WTC11 (cell line): ENCODE measurements at regions not wholly inside any gene's neighbourhood (a gene's known extent, or its start where the extent isn't known, plus 50 kb on each side); places are given as distances from the start of the nearest gene placed in this dataset.

Source experiments
- ATAC-seq: fragments of 200-7000 bp; cut with Tn5 transposase; 2 replicates; pipeline ENCODE4 v1.10.0; 2021; ENCODE audit warnings: mild to moderate bottlenecking, moderate library complexity
- CTCF ChIA-PET: fragments of 300-600 bp; sonication (Branson Sonifier 250); formaldehyde crosslinking; loops from one replicate; lab custom pipeline; 2021; ENCODE audit warnings: antibody characterized with exemption; lab: Charles Lee
- POLR2A ChIA-PET: fragments of 350-600 bp; sonication (Branson Sonifier 250); formaldehyde crosslinking; loops from one replicate; lab custom pipeline; 2021; ENCODE audit warnings: antibody characterized with exemption; lab: Charles Lee
- DNase-seq: peaks from one replicate; pipeline ENCODE4 v3.0.0; 2021; ENCODE audit warnings: low spot score
- H3K27ac Mint-ChIP-seq: 2 replicates; pipeline ENCODE4 v1.8.0; 2021; ENCODE audit warnings: mixed read lengths
- H3K27me3 Mint-ChIP-seq: 2 replicates; pipeline ENCODE4 v1.8.0; 2021; ENCODE audit warnings: low read depth, mild to moderate bottlenecking, moderate library complexity, mixed read lengths
- H3K36me3 Mint-ChIP-seq: 2 replicates; pipeline ENCODE4 v1.8.0; 2021; ENCODE audit warnings: mixed read lengths
- H3K4me1 Mint-ChIP-seq: 2 replicates; pipeline ENCODE4 v1.8.0; 2022; ENCODE audit warnings: mixed read lengths
- H3K4me3 Mint-ChIP-seq: 2 replicates; pipeline ENCODE4 v1.8.0; 2021; ENCODE audit warnings: mild to moderate bottlenecking, moderate library complexity, mixed read lengths
- H3K9me3 Mint-ChIP-seq: 2 replicates; pipeline ENCODE4 v1.8.0; 2021; ENCODE audit warnings: mixed read lengths
- CDX4 ChIP-seq: fragments of 250-450 bp; sonication (Bioruptor Pico); IDR thresholded peaks from 2 replicates; pipeline ENCODE4 v1.9.0; 2021; ENCODE audit warnings: moderate library complexity, mild to moderate bottlenecking, inconsistent platforms, borderline replicate concordance
- GRHL2 ChIP-seq: fragments of 250-450 bp; sonication (Bioruptor Pico); IDR thresholded peaks from 2 replicates; pipeline ENCODE4 v1.8.0; 2022; ENCODE audit warnings: mild to moderate bottlenecking, moderate library complexity; ENCODE audit not compliant: insufficient replicate concordance, severe bottlenecking
- JAZF1 ChIP-seq: fragments of 250-450 bp; sonication (Bioruptor Pico); IDR thresholded peaks from 2 replicates; pipeline ENCODE4 v1.9.0; 2021; ENCODE audit warnings: moderate library complexity, mild to moderate bottlenecking, inconsistent platforms
- KAT7 ChIP-seq: sonication (generic); formaldehyde crosslinking; IDR thresholded peaks from 2 replicates; pipeline ENCODE4 v1.8.1; 2023; ENCODE audit warnings: missing genetic modification reagents, mild to moderate bottlenecking, borderline replicate concordance
- MXD4 ChIP-seq: fragments of 250-450 bp; sonication (Bioruptor Pico); IDR thresholded peaks from 2 replicates; pipeline ENCODE4 v1.8.0; 2021; ENCODE audit warnings: mild to moderate bottlenecking, moderate library complexity, borderline replicate concordance
- MYBL2 ChIP-seq: sonication (generic); formaldehyde crosslinking; IDR thresholded peaks from 2 replicates; pipeline ENCODE4 v1.8.1; 2023; ENCODE audit warnings: mild to moderate bottlenecking, moderate library complexity, missing genetic modification reagents
- NR3C1 ChIP-seq: sonication (generic); formaldehyde crosslinking; conservative IDR thresholded peaks from 2 replicates; pipeline ENCODE4 v1.8.1; 2023; ENCODE audit warnings: low read depth, mild to moderate bottlenecking, missing genetic modification reagents
- OVOL2 ChIP-seq: fragments of 250-450 bp; sonication (Bioruptor Pico); IDR thresholded peaks from 2 replicates; pipeline ENCODE4 v1.9.0; 2021; ENCODE audit warnings: mild to moderate bottlenecking, borderline replicate concordance
- PRRX2 ChIP-seq: fragments of 250-450 bp; sonication (Bioruptor Pico); IDR thresholded peaks from 2 replicates; pipeline ENCODE4 v1.8.0; 2021; ENCODE audit warnings: mild to moderate bottlenecking
- RELA ChIP-seq: sonication (generic); formaldehyde crosslinking; IDR thresholded peaks from 2 replicates; pipeline ENCODE4 v1.8.1; 2022; ENCODE audit warnings: missing genetic modification reagents, mild to moderate bottlenecking, borderline replicate concordance
- USF2 ChIP-seq: sonication (generic); formaldehyde crosslinking; IDR thresholded peaks from 2 replicates; pipeline ENCODE4 v1.8.1; 2023; ENCODE audit warnings: mild to moderate bottlenecking, missing genetic modification reagents, moderate library complexity
- ZBTB43 ChIP-seq: sonication (generic); formaldehyde crosslinking; IDR thresholded peaks from 2 replicates; pipeline ENCODE4 v1.8.1; 2023; ENCODE audit warnings: mild to moderate bottlenecking, missing genetic modification reagents
- ZNF121 ChIP-seq: sonication (generic); formaldehyde crosslinking; IDR thresholded peaks from 2 replicates; pipeline ENCODE4 v1.8.0; 2023; ENCODE audit warnings: missing genetic modification reagents
- ZNF263 ChIP-seq: sonication (generic); formaldehyde crosslinking; IDR thresholded peaks from 2 replicates; pipeline ENCODE4 v1.8.1; 2022; ENCODE audit warnings: low read depth, mild to moderate bottlenecking, moderate library complexity, missing genetic modification reagents
- ZNF425 ChIP-seq: fragments of 250-450 bp; sonication (Bioruptor Pico); conservative IDR thresholded peaks from 2 replicates; pipeline ENCODE4 v1.9.0; 2021; ENCODE audit warnings: mild to moderate bottlenecking
- ZNF532 ChIP-seq: fragments of 250-450 bp; sonication (Bioruptor Pico); IDR thresholded peaks from 2 replicates; pipeline ENCODE4 v1.9.0; 2021; ENCODE audit warnings: mild to moderate bottlenecking, borderline replicate concordance

GRCh38 chr4:166655231-166655630 is 579.1 kb downstream of the SPOCK3 start (continued):
- TF ChIP-seq ZNF532 (CRISPR knock-in tag) (no peak), RELA (no peak)

- H3K9me3 Mint-ChIP-seq = no peaks in the 10 kb centered on the region
- no peak overlapping the region for H3K4me3 Mint-ChIP-seq
- POLR2A ChIA-PET = no interaction called here
- DNase-seq (no peak), ATAC-seq (peak; percentile 81)
- H3K4me1 Mint-ChIP-seq = peaks cover 10% of the 10 kb centered on the region
- TF ChIP-seq JAZF1 = no peak
- H3K27me3 Mint-ChIP-seq = no peaks in the 10 kb centered on the region
- H3K36me3 Mint-ChIP-seq = no peaks in the 10 kb centered on the region
- no peak overlapping the region for H3K27ac Mint-ChIP-seq
- CTCF ChIA-PET = interaction anchor here (1.4 kb wide), 1 partner anchor 61 kb away, joined by 3 read pairs; no protein-coding TSS in a partner anchor
Observed at GRCh38 chr4:166655705-166656104, 578.6 kb downstream of the SPOCK3 start.

- H3K27ac Mint-ChIP-seq = no peak overlapping the region
- H3K27me3 Mint-ChIP-seq = no peaks in the 10 kb centered on the region
- ATAC-seq (no peak), DNase-seq (no peak)
- H3K4me1 Mint-ChIP-seq = peaks cover 16% of the 10 kb centered on the region
- no peaks in the 10 kb centered on the region for H3K9me3 Mint-ChIP-seq
- no peaks in the 10 kb centered on the region for H3K36me3 Mint-ChIP-seq
- CTCF ChIA-PET = no interaction called here
- TF ChIP-seq KAT7 (CRISPR knock-in tag) (no peak), ZBTB43 (CRISPR knock-in tag) (no peak), ZNF121 (no peak), USF2 (no peak), PRRX2 (no peak), MYBL2 (CRISPR knock-in tag) (no peak), MXD4 (CRISPR knock-in tag) (no peak), ZNF263 (CRISPR knock-in tag) (no peak)
- H3K4me3 Mint-ChIP-seq = no peak overlapping the region
- POLR2A ChIA-PET = no interaction called here
Observed at GRCh38 chr4:166657261-166657660, 577.0 kb downstream of the SPOCK3 start.

- ATAC-seq = no peak
- H3K4me1 Mint-ChIP-seq = peaks cover 29% of the 10 kb centered on the region
- POLR2A ChIA-PET = no interaction called here
- CTCF ChIA-PET = no interaction called here
- no peak for DNase-seq
- no peaks in the 10 kb centered on the region for H3K27me3 Mint-ChIP-seq
- H3K4me3 Mint-ChIP-seq = no peak overlapping the region
- H3K36me3 Mint-ChIP-seq = no peaks in the 10 kb centered on the region
- TF ChIP-seq NR3C1 (CRISPR knock-in tag) (no peak), CDX4 (CRISPR knock-in tag) (no peak), OVOL2 (CRISPR knock-in tag) (no peak), GRHL2 (CRISPR knock-in tag) (no peak), ZNF425 (CRISPR knock-in tag) (no peak)
- H3K27ac Mint-ChIP-seq = no peak overlapping the region
- H3K9me3 Mint-ChIP-seq = no peaks in the 10 kb centered on the region
Observed at GRCh38 chr4:166658585-166658984, 575.7 kb downstream of the SPOCK3 start.
